Astrocyte of the cerebellum (primary cell): ENCODE measurements at regions not wholly inside any gene's neighbourhood (a gene's known extent, or its start where the extent isn't known, plus 50 kb on each side); places are given as distances from the start of the nearest gene placed in this dataset.

Experiments
- DNase-seq: peaks from one replicate; pipeline ENCODE4 v3.0.0-alpha.2; 2011; ENCODE audit warnings: low read depth
- H3K4me3 ChIP-seq: 2 replicates; pipeline ENCODE4 v1.5.1; 2011; ENCODE audit warnings: mild to moderate bottlenecking, low read depth, low read length, moderate library complexity
- in situ Hi-C: cut with HindIII; loops from 2 replicates; pipeline ENCODE4 v1.10.0; 2017; ENCODE audit warnings: low sequenced_read_pairs
- TF ChIP-seq, protein P1 (sequence below): IDR thresholded peaks from 2 replicates; pipeline ENCODE4 v1.5.1; 2012; ENCODE audit warnings: low read length, low read depth, moderate library complexity, mild to moderate bottlenecking; ENCODE audit errors: missing control alignments

DNA sequence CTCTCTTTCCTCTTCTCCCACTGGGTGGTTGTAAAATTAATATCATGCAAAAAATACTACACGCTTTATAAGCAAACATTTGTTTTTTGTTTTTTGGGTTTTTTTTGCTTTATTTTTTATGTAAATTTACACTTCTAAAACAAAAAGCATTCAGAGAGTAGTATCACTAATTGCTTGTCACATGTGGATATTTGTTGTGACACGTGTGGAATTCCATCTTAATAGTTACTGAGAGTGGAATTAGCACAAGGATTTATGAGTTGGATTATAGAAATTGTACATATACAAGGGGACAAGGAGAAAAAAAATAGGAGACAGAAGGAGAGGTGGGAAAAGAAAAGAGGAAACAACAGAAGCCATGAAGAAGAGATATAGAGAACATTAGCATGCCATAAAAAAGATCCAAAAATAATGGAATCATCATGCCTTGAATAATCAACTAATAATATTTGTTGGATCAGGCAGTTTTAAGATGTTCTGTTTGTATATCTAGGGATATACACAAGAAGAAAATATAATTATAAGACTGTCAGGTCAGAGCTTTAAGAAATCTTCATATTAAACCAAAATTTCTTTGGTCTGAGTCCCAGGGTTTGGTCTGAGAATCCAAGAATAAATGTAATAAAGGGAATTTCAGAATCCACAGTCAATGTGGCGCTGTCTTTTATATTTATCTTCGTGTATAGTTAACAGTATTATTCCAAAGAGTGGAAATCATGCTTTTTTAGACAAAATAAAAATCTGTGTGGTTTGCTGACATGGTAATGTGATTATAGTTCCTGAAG is 98.5 kb upstream of the INTU start:
- no peak overlapping the region for H3K4me3 ChIP-seq
- TF ChIP-seq, protein P1, sequence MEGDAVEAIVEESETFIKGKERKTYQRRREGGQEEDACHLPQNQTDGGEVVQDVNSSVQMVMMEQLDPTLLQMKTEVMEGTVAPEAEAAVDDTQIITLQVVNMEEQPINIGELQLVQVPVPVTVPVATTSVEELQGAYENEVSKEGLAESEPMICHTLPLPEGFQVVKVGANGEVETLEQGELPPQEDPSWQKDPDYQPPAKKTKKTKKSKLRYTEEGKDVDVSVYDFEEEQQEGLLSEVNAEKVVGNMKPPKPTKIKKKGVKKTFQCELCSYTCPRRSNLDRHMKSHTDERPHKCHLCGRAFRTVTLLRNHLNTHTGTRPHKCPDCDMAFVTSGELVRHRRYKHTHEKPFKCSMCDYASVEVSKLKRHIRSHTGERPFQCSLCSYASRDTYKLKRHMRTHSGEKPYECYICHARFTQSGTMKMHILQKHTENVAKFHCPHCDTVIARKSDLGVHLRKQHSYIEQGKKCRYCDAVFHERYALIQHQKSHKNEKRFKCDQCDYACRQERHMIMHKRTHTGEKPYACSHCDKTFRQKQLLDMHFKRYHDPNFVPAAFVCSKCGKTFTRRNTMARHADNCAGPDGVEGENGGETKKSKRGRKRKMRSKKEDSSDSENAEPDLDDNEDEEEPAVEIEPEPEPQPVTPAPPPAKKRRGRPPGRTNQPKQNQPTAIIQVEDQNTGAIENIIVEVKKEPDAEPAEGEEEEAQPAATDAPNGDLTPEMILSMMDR, result no peak

DNA sequence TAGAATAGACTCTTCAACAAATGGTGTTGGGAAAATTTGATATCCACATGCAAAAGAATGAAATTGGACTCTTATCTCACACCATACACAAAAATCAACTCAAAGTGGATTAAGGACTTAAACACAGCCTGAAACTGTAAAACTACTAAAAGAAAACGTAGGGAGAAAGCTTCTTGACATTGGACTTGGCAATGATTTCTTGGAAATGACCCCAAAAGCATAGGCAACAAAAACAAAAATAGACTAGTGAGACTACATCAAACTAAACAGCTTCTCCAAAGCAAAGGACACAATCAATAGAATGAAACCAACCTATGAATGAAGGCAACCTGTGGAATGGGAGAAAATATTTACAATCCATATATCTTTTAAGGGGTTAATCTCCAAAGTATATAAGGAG is 94.7 kb upstream of the INTU start:
- in situ Hi-C loops, result no loop called here
- DNase-seq, result no peak
- TF ChIP-seq, protein P1, result no peak
- H3K4me3 ChIP-seq, result no peak overlapping the region

More for the DNA sequence above, 98.5 kb upstream of the INTU start:
- DNase-seq, result no peak
- in situ Hi-C loops, result no loop called here

DNA sequence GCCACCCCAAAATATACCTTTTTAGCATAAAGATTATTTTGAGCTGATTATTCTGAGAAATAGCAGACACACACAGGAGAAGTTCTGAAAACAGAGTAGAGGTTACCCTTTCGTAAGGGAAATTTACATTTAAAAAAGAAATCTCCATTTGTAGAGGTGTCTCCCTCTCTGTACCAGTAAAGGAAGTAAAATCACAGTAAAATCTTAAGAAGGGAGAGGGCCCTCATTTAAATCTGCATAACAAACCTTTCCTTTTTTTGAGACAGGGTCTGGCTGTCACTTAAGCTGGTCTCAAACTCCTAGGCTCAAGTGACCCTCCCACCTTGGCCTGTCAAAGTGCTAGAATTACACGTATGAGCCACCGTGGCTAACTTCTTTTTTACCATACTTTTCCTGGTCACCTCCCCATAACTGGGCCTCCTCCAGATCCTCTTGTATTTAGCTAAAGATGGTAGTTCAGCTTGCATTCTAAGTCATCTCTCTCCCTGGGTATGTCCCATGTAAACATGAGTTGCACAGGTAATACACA is 92.2 kb upstream of the INTU start:
- in situ Hi-C loops, result no loop called here
- TF ChIP-seq, protein P1, result no peak
- DNase-seq, result no peak
- no peak overlapping the region for H3K4me3 ChIP-seq

DNA sequence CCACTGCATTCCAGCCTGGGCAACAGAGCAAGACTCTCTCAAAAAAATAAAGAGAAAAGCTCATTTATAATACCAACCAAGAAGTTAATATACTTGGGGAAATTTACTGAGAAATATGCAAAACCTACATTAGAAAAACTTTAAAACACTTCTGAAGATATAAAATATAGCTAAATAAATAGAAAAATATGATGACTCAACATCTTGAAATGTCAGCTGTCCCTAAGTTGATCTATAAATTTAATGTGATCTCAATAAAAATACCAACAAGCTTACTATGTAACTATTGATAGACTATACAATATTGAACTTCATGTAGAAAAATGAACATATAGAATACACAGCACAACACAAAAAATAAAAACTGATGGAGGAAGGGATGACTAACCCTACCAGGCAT is 87.5 kb upstream of the INTU start:
- no peak overlapping the region for H3K4me3 ChIP-seq
- in situ Hi-C loops, result no loop called here
- no peak for DNase-seq
- TF ChIP-seq, protein P1, result no peak

DNA sequence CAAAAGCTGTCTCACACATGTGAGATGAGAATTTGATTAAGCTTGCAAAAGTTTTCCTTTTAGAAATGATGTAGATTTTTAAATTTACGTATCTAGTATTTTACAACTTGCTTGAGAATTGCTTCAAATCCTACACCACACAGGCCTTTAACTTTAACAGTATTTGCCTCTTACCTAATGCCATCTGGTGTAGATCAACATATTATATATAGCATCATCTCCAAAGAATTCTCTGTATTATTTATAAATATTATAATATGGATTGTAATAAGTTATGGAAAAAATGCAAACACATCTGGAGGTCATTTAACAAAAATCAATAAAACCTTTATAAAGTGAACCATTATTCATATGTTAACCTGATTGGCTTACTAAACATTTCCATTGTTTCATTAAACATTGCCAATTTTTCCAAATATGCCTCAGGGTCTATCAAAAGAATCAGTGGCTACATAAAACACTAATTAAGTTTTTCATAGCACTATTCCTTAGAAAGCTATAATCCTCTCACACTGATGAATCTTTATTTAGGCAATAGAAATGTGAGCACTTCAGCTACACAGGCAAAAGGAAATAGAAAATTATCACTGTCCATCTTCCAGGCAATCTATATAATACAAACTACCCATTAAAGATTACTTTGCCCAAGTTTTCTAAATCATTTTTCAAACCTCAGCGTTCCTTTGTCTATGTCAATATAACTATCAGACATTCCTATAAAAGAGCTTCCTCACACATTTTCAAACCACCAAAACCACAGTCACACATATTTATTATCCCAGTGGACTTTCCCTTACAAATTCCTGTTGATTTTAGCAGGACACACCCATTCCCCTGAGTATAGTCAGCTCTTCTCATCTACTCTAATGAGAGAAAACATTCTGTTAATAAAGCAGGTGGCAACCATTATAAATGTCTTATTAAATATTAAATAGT is 83.5 kb upstream of the INTU start:
- in situ Hi-C loops, result no loop called here
- TF ChIP-seq, protein P1, result no peak
- no peak for DNase-seq
- no peak overlapping the region for H3K4me3 ChIP-seq

DNA sequence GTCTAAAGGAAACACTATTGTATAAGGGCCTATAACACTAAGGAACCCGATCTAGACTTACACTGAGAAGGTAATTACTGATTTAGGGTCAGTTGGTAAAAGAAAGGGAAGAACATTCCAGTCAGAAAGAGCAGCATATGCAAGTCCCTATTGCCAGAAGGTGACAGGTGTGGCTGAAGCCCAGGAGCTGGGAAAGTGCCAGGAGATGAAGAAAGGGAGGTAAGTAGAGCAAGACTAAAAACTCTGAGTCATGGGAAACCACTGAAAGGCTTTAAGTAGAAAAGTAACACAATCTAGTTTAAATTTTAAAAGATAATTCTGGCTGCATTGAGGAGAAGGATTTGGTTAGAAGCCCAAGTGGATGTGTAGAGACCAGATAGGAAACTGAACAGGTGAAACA is 77.7 kb upstream of the INTU start:
- TF ChIP-seq, protein P1, result no peak
- no peak overlapping the region for H3K4me3 ChIP-seq
- in situ Hi-C loops, result no loop called here
- no peak for DNase-seq
